Cardiac fibroblast (primary cell): ENCODE measurements at regions not wholly inside any gene's neighbourhood (a gene's known extent, or its start where the extent isn't known, plus 50 kb on each side); places are given as distances from the start of the nearest gene placed in this dataset.
A peak's percentile ranks its signal among the peaks of the same experiment; 100 is the strongest.

ENCODE experiments used
- DNase-seq, 2 donors: peaks; one replicate each; pipeline versions ENCODE4 v3.0.0 to v3.0.0-alpha.2; 2010; ENCODE audit warnings: low read depth in 2 of 2
- H3K4me3 ChIP-seq, 2 donors: replicated peaks in 1 of 2; 1 replicate in 1 of 2; 2 replicates in 1 of 2; pipeline ENCODE4 v1.5.1; 2011; ENCODE audit warnings: low read depth in 2 of 2, low read length in 2 of 2, mild to moderate bottlenecking in 2 of 2, moderate library complexity in 1 of 2
- TF ChIP-seq, protein P1 (sequence below): IDR thresholded peaks from one replicate; pipeline ENCODE4 v1.5.1; 2011; ENCODE audit warnings: low read depth, mild to moderate bottlenecking, low read length, inconsistent platforms

GRCh38 chr3:102158080-102158740, 276.6 kb upstream of the ZPLD1 start:
- peak in 1 of 2 donors; percentile 73 for DNase-seq
- H3K4me3 ChIP-seq: no peak overlapping the region
- TF ChIP-seq, protein P1, sequence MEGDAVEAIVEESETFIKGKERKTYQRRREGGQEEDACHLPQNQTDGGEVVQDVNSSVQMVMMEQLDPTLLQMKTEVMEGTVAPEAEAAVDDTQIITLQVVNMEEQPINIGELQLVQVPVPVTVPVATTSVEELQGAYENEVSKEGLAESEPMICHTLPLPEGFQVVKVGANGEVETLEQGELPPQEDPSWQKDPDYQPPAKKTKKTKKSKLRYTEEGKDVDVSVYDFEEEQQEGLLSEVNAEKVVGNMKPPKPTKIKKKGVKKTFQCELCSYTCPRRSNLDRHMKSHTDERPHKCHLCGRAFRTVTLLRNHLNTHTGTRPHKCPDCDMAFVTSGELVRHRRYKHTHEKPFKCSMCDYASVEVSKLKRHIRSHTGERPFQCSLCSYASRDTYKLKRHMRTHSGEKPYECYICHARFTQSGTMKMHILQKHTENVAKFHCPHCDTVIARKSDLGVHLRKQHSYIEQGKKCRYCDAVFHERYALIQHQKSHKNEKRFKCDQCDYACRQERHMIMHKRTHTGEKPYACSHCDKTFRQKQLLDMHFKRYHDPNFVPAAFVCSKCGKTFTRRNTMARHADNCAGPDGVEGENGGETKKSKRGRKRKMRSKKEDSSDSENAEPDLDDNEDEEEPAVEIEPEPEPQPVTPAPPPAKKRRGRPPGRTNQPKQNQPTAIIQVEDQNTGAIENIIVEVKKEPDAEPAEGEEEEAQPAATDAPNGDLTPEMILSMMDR: no peak

- H3K4me3 ChIP-seq: no peak overlapping the region
- TF ChIP-seq, protein P1: no peak
- no peak for DNase-seq
These were observed 274.9 kb upstream of the ZPLD1 start for GRCh38 chr3:102159810-102160451.

DNA sequence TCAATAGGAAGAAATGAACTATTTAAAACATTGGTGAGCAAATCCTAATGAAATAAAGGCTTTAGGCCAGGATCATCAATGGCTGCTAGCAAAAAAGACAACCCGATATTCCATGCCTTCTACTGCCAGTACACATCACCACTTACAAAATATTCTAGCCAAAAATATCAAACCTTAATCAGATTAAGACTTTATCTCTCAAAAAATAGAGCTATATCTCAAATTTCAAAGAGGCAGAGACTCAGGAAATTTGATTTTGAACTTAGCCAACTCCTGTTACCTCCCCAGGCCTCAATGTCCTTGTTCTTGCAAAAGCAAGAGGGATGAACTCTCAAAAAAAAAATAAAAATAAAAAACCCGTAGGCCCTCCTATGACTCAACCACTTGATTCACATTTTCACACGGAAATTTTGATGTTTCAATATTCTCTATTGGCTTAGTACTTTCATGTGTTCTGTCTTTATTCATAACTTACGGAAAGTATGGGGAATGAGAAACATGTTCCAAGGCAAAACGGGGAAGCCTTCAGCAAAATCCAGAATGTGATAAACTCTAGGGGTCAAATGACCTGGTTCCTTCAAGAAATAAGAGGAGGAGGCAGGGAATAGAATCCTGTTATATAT, 273.3 kb upstream of the ZPLD1 start:
- peak; percentile 50 to 66 for DNase-seq
- TF ChIP-seq, protein P1: no peak
- no peak overlapping the region for H3K4me3 ChIP-seq

DNA sequence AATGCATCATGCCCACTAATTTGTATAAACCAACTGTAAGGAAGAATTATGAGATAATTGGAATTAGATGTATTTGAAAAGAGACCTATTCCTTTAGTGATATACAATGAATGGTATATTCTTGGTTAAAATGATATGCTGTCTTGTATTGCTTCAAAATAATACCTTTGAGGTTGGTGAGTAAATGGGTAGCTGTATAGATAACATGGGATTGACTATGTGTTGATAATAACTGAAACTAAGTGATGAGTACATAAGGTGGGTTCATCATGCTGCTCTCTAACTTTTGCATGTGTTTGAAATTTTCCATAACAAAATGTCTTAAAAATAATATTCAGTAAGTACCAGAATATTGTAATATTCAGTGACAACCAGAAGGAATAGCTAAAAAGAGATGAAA, 272.6 kb upstream of the ZPLD1 start:
- DNase-seq: no peak
- no peak overlapping the region for H3K4me3 ChIP-seq
- TF ChIP-seq, protein P1: no peak

- peak; percentile 91 to 95 for DNase-seq
- TF ChIP-seq, protein P1: no peak
- H3K4me3 ChIP-seq: no peak overlapping the region
These were observed 271.6 kb upstream of the ZPLD1 start for GRCh38 chr3:102163039-102163817.

DNA sequence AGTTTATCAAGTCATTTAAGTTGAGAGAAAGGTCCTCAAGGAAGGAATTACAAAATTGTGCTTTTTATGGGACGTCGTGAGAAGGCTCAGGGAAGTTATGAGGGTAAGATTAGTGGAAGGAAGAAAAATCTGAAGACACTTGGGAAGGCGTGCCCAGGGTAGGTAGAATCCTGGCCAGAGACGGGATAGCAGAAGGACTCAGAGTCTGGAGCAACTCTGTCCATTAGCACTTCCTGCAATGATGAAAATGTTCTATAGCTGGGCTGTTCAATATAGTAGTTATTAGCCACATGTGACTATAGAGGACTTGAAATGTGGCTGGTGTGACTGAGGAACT, 271.0 kb upstream of the ZPLD1 start:
- TF ChIP-seq, protein P1: no peak
- DNase-seq: no peak
- H3K4me3 ChIP-seq: no peak overlapping the region
